ENCODE measurements at regions not wholly inside any gene's neighbourhood (a gene's known extent, or its start where the extent isn't known, plus 50 kb on each side); places are given as distances from the start of the nearest gene placed in this dataset.

GRCh38 chr4:173958445-173958844 is 325.0 kb downstream of the FBXO8 start:
- no peak for TF ChIP-seq CTCF (conservative IDR thresholded peaks at IDR 0.05; ENCODE audit: low read length)
- peak; percentile 4 for DNase-seq (ENCODE audit: low read depth)
- no peak overlapping the region for H3K4me3 ChIP-seq (ENCODE audit: low read length)

- TF ChIP-seq CTCF (conservative IDR thresholded peaks at IDR 0.05; ENCODE audit: low read length), result no peak
- DNase-seq (ENCODE audit: low read depth), result no peak
- no peak overlapping the region for H3K4me3 ChIP-seq (ENCODE audit: low read length)
Observed at GRCh38 chr4:173943547-173943946, 339.9 kb downstream of the FBXO8 start.

- H3K4me3 ChIP-seq (ENCODE audit: low read length), result no peak overlapping the region
- no peak for DNase-seq (ENCODE audit: low read depth)
- no peak for TF ChIP-seq CTCF (conservative IDR thresholded peaks at IDR 0.05; ENCODE audit: low read length)
Observed at GRCh38 chr4:173940146-173940545, 343.3 kb downstream of the FBXO8 start.

DNA sequence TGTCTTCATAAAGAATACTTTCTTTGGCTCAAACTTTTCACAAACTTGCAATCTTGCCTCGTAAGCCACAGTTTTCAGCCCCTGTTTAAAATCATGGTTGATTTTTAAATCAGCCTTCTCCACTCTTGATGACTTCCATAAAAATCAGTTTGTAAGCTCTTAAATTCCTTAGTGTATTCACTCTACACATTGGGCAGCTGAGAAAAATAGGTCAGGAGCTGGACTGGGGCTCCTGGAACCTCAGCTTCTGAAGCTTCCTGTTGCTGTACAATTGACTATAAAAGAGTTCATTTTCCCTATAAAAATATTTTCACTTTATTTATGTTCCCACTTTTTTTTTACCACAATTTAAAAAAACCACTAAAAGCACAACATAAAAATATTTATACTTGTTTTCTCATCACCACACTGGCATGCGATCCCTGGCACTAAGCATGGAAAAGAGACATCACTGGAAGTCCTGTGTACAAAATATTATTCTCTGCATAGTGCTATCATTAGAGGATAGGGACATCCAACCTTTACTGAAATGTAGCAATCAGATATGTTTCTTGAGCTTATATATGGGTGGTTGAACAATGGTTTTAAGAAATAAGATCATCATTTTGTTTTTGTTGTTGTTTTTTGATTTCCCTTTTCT is 345.7 kb downstream of the FBXO8 start:
- no peak for TF ChIP-seq CTCF (conservative IDR thresholded peaks at IDR 0.05; ENCODE audit: low read length)
- H3K4me3 ChIP-seq (ENCODE audit: low read length), result no peak overlapping the region
- DNase-seq (ENCODE audit: low read depth), result no peak

GRCh38 chr4:173936861-173937260 is 346.6 kb downstream of the FBXO8 start:
- no peak overlapping the region for H3K4me3 ChIP-seq (ENCODE audit: low read length)
- no peak for TF ChIP-seq CTCF (conservative IDR thresholded peaks at IDR 0.05; ENCODE audit: low read length)
- DNase-seq (ENCODE audit: low read depth), result no peak

DNA sequence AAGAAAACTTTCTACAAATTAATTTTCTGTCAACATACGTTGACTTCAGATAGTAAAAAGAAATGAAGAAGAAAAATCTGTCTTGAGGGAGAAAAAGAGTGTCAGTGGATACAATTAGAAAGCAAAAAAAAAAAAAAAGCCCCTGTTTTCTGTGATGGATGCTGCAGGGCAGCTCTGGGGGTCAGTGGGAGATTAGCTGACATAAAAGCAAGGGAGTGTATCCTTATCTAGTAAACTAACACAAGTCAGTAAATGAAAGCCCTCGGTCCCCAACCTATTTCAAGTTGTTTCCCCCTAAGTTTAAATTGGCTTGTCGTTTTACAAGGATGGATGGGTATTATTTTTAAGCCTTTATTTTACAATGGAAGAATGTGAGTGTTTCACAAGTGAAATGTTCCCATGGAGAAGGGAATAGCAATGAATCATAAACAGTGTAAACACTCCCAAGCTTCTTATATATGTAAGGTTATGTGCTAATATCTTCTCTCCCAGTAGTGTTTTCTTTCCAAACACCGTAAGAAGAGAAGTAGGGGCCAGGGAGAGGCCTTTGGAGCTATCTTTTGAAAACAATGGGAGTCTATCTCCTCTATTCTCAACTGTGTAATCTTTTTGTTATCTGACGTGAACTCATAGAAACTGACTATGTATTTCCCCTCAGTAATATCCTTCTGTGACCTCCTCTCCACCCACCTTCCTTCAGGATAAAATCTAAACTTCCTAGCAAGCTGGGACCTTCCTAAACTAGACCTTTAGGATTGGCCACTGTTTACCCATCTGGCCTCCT is 347.7 kb downstream of the FBXO8 start:
- DNase-seq (ENCODE audit: low read depth), result no peak
- no peak overlapping the region for H3K4me3 ChIP-seq (ENCODE audit: low read length)
- no peak for TF ChIP-seq CTCF (conservative IDR thresholded peaks at IDR 0.05; ENCODE audit: low read length)
